ENCODE measurements at regions not wholly inside any gene's neighbourhood (a gene's known extent, or its start where the extent isn't known, plus 50 kb on each side); places are given as distances from the start of the nearest gene placed in this dataset.
"Not testable (repeated sequence)": the region's sequence is repeated elsewhere in the genome, so short reads cannot be mapped to it uniquely, and the experiment has no call there.

DNA sequence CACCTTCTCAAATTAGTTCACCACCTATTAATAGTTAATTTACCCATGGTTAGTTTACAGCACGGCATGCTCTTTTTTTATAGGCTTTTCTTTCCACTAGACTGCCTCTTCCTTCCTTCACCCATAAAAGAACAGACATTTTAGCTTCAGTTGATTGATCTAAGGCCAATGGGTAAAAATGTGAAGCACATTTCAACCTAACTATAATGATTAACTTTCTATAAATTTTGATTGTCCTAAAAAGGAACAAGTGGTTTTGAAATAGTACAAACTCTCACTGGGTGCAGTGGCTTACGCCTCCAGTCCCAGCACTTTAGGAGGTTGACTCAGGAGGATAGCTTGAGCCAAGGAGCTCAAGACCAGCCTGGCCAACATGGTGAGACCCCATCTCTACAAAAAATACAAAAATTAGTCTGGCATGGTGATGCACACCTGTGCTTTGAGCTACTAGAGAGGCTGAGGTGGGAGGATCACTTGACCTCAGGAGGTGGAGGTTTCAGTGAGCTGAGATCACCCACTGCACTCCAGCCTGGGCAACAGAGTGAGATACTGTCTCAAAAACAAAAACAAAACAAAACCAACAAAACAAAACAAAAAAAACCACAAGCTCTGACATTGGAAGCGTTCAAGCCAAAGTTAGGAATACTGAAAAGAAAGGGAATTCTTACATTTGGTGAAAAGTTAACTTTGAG, 89.9 kb upstream of the FAT1 start:
- intact Hi-C loops (cut with micrococcal nuclease) = no loop called here

DNA sequence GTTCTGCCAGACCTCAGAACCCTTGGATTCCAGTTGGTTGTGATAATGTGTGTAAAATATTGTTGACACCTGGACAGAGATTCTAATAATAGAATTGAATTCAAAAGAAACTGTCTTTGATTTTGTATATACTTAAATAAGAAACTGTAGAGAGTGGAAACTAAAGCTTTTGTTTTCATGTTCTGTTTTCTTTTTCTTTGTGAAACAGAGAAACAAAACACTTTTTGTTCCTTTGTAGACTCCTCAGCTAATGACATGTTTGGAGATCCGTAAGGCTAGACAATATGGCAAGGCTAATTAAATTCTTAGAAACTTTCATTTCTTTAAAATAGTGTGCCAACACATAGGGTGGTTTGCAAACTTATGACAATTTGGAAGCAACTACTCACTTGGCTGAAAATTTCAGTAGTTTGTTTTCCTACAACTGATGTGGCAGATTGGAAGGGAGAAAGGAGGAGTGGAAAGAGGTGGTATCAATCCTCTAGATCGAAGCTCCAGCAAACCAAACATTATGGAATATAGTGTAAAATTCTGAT, 90.9 kb upstream of the FAT1 start:
- intact Hi-C loops (cut with micrococcal nuclease) = no loop called here

GRCh38 chr4:186819342-186820086, 95.9 kb upstream of the FAT1 start:
- intact Hi-C loops (cut with micrococcal nuclease) = no loop called here

DNA sequence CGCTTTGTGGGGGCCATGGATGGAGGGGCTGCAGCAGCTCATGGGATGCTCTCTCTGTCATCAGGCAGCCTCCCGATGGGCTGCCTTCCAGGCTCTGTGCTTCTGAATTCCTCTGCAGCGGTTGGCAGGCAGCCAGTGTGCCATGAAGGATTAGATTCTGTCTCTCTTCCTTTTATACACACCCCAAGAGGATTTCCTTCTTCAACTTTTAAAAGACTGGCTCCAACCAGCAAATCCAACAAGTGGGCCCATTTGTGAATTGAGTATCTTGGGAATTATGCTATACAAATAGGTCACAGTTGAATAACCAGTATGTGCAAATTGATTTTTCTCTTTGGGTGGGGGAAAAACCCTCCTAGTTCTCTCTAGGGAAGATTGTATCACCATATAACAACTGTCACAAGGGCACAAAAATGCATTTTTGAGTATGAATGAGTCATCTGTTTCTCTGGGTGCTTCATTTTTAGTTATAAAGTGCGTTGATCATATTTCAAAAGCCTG, 96.8 kb upstream of the FAT1 start:
- intact Hi-C loops (cut with micrococcal nuclease) = no loop called here

DNA sequence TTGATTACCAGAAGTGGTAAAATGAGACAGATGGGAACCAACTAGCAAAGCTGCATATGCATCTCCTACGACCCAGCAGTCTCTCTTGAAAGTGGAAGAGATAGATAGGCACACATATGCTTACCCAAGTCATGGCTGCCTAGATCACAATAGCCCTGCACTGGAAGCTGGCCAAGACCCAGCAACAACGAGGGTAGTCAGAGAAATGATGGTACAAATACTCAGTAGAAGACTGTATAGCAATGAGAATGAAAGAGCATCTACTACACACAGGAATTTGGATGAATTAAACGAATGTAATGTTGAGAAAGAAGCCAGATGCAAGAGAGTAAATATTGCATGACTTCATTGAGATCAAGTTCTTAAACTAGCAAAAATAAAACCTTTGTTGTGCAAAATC, 100.3 kb upstream of the FAT1 start:
- intact Hi-C loops (cut with micrococcal nuclease) = no loop called here

DNA sequence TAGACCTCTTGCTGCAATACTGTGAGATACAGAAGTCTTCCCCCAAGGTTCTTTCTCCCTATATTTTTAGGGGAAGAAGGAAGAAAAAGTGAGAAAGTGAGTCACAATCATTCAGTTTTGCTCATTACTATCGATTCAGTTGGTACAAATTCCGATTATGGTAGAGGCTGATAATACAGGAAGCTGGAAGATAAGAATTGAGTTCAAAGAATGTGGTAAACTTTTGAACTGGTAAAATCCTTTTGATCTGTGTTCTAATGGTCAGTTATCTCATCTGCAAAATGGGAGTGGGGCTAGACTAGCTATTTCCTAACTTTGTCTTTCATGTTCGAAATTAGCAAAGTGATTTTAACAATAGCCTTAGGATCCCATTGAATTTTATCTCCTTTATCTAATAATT, 101.4 kb upstream of the FAT1 start:
- intact Hi-C loops (cut with micrococcal nuclease) = no loop called here

DNA sequence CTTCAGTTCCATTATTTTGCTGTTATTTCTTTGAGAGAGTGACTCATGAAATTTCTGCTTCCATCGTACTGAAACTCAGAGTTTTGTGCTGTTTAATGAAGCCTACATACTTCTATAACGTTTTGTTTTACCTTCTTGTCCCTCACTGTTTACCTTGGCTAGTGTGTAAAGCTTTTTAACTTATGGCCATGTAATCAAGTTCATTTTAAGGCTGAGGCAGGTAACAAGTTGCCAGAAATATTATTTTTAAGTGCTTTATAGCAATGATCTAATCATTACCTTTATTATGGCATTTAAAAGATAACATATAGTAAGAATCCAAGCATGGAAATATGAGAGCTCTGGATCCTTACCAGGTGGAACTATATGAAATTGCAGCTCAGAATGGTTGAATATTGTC, 102.3 kb upstream of the FAT1 start:
- intact Hi-C loops (cut with micrococcal nuclease) = no loop called here

GRCh38 chr4:186826846-186827533, 103.3 kb upstream of the FAT1 start:
- intact Hi-C loops (cut with micrococcal nuclease) = no loop called here

DNA sequence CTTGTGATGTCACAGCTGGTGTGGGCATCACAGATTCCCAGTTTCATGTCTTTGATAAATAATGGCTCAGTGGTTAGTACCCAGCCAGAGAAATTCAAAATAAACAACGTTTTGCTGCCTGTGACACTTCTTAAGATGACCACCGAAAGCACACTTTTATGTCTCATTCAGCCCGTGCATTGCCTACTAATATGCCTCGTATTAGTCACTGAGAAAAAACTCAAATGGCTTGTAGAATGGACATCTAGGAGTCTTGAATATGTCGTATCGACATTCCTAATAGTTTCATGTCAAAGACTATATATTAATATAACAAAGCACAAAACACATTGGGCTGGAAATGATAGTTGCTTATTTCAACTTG, 103.9 kb upstream of the FAT1 start:
- intact Hi-C loops (cut with micrococcal nuclease) = no loop called here

DNA sequence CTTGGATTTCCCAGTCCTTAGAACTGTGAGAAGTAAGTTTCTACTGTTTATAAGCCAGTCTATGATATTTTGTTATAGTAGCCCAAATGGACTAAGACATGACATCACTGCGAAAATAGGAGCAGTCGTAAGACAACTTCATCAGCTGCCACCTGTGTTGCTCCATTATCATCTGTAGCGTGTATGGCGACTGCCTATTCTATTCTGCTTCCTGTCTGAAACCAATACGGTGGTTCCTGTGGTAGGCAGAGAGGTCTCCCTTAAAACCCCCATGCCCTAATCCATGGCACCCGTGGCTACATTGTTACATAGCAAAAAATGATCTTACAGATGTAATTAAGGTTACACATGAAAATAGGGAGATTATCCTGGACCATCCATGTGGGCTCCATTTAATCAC, 105.4 kb upstream of the FAT1 start:
- intact Hi-C loops (cut with micrococcal nuclease) = no loop called here

DNA sequence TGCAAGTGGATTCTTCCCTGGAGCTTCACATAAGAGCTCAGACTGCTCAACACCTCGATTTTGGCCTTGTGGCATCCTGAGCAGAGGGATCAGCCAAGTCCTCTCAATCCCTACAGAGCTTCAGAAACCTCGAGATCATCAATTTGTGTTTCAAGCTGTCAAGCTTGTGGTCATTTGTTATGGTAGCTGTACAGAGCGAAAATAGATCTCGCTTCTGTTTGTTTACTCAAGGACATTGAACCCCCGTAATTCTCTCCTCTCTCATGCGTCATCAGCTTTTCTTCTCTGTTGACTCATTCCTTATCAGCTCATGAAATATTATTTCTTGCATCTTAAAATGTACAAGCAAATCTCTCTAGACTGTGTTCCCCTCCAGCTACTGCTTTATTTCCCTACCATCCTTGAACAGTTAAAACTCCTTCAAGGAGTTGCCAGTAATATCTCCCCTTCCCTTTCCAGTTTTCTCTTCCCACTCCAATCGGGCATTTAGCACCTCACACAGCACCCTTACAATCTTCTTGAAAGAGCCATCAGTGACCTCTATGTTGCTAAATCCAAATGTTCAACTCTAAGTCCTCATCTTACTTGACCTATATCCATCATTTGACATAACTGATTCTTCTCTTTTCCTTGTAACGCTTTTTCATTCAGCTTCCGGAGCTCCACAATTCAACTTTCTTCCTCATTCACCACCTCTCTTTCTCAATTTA, 106.2 kb upstream of the FAT1 start:
- intact Hi-C loops (cut with micrococcal nuclease) = no loop called here

- intact Hi-C loops (cut with micrococcal nuclease) = no loop called here
Observed at GRCh38 chr4:186831574-186831973, 107.9 kb upstream of the FAT1 start.

GRCh38 chr4:186832906-186833305, 109.2 kb upstream of the FAT1 start:
- intact Hi-C loops (cut with micrococcal nuclease) = no loop called here

GRCh38 chr4:186837463-186837862, 113.8 kb upstream of the FAT1 start:
- intact Hi-C loops (cut with micrococcal nuclease) = not testable (repeated sequence)

GRCh38 chr4:186838295-186838694, 114.6 kb upstream of the FAT1 start:
- intact Hi-C loops (cut with micrococcal nuclease) = no loop called here

DNA sequence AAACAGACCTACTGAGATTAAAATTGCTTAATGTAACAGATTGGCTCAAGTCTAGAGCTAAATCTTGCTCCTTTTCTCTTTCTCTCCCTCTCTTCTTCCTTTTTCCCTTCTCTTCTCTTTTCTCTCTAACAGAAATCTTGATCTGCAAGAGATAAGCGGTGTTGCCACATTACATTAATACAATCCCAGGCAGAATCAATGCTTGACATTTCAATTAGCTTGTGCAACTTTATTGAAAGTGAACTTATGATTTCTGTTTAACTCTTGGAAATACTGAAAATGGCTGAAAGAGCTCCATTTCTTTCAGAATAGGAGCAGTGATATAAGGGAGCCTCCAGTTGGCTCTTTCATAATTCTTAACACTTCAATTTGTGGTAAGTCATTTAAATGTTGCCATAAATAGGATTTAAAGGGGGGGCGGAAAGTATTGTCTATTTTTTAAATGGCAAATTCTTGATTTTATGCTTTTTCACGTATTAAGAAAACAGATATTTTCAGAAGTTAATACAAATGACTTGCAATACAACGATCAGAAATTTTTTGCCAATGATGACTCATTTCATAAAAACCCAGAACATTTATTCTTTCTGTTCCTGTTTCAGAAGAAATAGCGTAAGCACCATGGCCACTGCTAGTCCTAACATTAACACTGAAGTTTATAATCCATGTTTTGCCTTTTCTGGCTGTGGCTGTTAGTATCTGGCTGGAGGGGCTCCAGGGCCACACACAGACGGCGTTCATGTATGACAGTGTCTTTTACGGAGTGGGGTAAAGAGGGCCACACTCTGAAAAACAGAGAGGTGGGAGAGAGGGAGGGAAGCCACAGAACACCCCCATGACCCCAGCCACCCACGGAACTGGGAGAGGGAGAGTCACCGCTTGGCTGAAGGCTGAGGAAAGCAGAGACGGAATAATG, 115.7 kb upstream of the FAT1 start:
- intact Hi-C loops (cut with micrococcal nuclease) = no loop called here

- intact Hi-C loops (cut with micrococcal nuclease) = no loop called here
Observed at GRCh38 chr4:186840222-186840701, 116.6 kb upstream of the FAT1 start.

GRCh38 chr4:186840771-186841301, 117.2 kb upstream of the FAT1 start:
- intact Hi-C loops (cut with micrococcal nuclease) = no loop called here

GRCh38 chr4:186844059-186844681, 120.5 kb upstream of the FAT1 start:
- intact Hi-C loops (cut with micrococcal nuclease) = no loop called here

Data from T-helper 1 cell treated with Interleukin-12 subunit alpha and Interleukin-12 subunit beta and Interleukin-4 antibody, amounts not matched to agents 30 ng/mL and 1 ng/mL, for 36 hours (primary cell).